ENCODE measurements at regions not wholly inside any gene's neighbourhood (a gene's known extent, or its start where the extent isn't known, plus 50 kb on each side); places are given as distances from the start of the nearest gene placed in this dataset.
"Not testable (repeated sequence)": the region's sequence is repeated elsewhere in the genome, so short reads cannot be mapped to it uniquely, and the experiment has no call there.

GRCh38 chr7:65222655-65223054, 151.0 kb upstream of the ZNF92 start:
- H3K36me3 ChIP-seq (ENCODE audit: control insufficient read depth, insufficient read depth, low read length, severe bottlenecking), result no peaks in the 10 kb centered on the region
- H3K4me1 ChIP-seq (ENCODE audit: control insufficient read depth, insufficient read depth, low read length), result no peaks in the 10 kb centered on the region
- no peak for DNase-seq (ENCODE audit: low read depth)
- no peaks in the 10 kb centered on the region for H3K27me3 ChIP-seq (replicated peaks; ENCODE audit: control insufficient read depth, insufficient read depth, low read length)
- no peaks in the 10 kb centered on the region for H3K9me3 ChIP-seq (ENCODE audit: control insufficient read depth, low read length)
- H3K4me3 ChIP-seq (ENCODE audit: low read length), result no peak overlapping the region
- no peak overlapping the region for H3K9ac ChIP-seq (ENCODE audit: low read length)

DNA sequence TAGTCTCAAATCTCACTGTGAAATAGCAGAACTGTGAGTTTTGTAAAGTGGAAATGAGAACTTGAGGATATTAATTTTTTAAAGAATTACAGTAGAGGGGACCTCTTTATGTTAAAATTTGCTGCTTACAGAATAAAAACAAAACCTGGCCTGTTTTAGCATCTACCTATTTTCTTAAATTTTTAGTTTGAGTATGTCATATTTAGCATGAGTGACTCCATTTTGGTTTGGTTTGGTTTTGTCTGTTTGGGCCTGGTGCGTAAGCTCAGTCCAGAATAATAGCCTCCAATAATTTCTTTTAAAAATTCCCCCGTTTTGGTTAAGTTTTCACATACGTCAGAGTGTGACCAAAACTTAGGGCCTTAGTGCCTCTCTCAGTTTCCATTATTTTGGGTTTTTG, 152.0 kb upstream of the ZNF92 start:
- no peak for DNase-seq (ENCODE audit: low read depth)
- Histone ChIP-seq H3K4me3 (ENCODE audit: low read length) (no peak overlapping the region), H3K9ac (ENCODE audit: low read length) (no peak overlapping the region), H3K36me3 (ENCODE audit: control insufficient read depth, insufficient read depth, low read length, severe bottlenecking) (no peaks in the 10 kb centered on the region), H3K4me1 (ENCODE audit: control insufficient read depth, insufficient read depth, low read length) (no peaks in the 10 kb centered on the region), H3K27me3 (replicated peaks; ENCODE audit: control insufficient read depth, insufficient read depth, low read length) (no peaks in the 10 kb centered on the region), H3K9me3 (ENCODE audit: control insufficient read depth, low read length) (no peaks in the 10 kb centered on the region)

- Histone ChIP-seq H3K36me3 (ENCODE audit: control insufficient read depth, insufficient read depth, low read length, severe bottlenecking) (no peaks in the 10 kb centered on the region), H3K27me3 (replicated peaks; ENCODE audit: control insufficient read depth, insufficient read depth, low read length) (no peaks in the 10 kb centered on the region), H3K4me3 (ENCODE audit: low read length) (no peak overlapping the region), H3K4me1 (ENCODE audit: control insufficient read depth, insufficient read depth, low read length) (no peaks in the 10 kb centered on the region), H3K9ac (ENCODE audit: low read length) (no peak overlapping the region), H3K9me3 (ENCODE audit: control insufficient read depth, low read length) (no peaks in the 10 kb centered on the region)
- no peak for DNase-seq (ENCODE audit: low read depth)
Measured at GRCh38 chr7:65219623-65220022, 154.0 kb upstream of the ZNF92 start.

DNA sequence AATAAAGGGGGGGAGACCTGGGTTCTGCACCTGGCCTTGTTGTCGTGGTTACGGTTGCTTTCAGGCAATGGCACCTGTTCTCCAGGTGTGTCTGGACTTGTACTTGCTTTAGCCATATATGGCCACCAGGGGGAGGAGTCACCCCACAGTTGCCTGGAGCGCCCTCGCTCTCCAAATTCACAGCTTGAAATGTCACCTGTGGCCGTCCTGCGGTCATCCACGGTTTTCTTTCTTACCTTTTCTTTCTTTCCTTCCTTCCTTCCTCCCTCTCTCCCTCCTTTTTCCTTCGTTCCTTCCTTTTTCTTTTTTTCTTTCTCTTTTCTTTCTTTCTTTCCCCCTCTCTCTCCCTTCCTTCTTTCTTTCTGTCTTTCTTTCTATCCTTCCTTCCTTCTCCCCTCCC, 157.2 kb upstream of the ZNF92 start:
- Histone ChIP-seq H3K36me3 (ENCODE audit: control insufficient read depth, insufficient read depth, low read length, severe bottlenecking) (no peaks in the 10 kb centered on the region), H3K4me1 (ENCODE audit: control insufficient read depth, insufficient read depth, low read length) (no peaks in the 10 kb centered on the region), H3K27me3 (replicated peaks; ENCODE audit: control insufficient read depth, insufficient read depth, low read length) (no peaks in the 10 kb centered on the region), H3K9ac (ENCODE audit: low read length) (no peak overlapping the region), H3K9me3 (ENCODE audit: control insufficient read depth, low read length) (no peaks in the 10 kb centered on the region), H3K4me3 (ENCODE audit: low read length) (no peak overlapping the region)
- DNase-seq (ENCODE audit: low read depth), result peak; percentile 54

DNA sequence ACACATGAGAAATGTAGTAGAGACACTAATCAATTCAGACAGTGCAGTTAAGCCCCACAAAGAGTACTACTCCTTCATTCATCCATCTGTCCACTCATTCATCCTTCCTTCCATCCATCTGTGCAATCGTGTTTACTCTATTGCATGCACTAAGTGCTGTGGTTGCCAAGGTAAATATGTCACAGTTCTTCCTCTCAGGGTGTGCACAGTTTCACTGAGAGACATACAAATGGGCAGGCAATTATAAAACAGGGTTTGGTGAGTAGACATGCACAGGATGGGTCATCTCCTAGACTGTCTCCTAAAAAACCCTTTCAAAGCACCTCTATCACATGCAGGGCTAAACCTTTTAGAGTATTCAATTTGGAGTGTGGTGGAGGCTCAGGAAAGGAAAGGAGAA, 160.4 kb upstream of the ZNF92 start:
- not testable (repeated sequence) for H3K9ac ChIP-seq (ENCODE audit: low read length); H3K27me3 ChIP-seq (replicated peaks; ENCODE audit: control insufficient read depth, insufficient read depth, low read length); H3K36me3 ChIP-seq (ENCODE audit: control insufficient read depth, insufficient read depth, low read length, severe bottlenecking)

GRCh38 chr7:65199221-65199620, 174.4 kb upstream of the ZNF92 start:
- H3K4me3 ChIP-seq (ENCODE audit: low read length); H3K9ac ChIP-seq (ENCODE audit: low read length); H3K4me1 ChIP-seq (ENCODE audit: control insufficient read depth, insufficient read depth, low read length); H3K36me3 ChIP-seq (ENCODE audit: control insufficient read depth, insufficient read depth, low read length, severe bottlenecking); H3K27me3 ChIP-seq (replicated peaks; ENCODE audit: control insufficient read depth, insufficient read depth, low read length); H3K9me3 ChIP-seq (ENCODE audit: control insufficient read depth, low read length); DNase-seq (ENCODE audit: low read depth): not testable (repeated sequence)

More for the DNA sequence above, 160.4 kb upstream of the ZNF92 start:
- not testable (repeated sequence) for H3K4me1 ChIP-seq (ENCODE audit: control insufficient read depth, insufficient read depth, low read length); H3K9me3 ChIP-seq (ENCODE audit: control insufficient read depth, low read length); DNase-seq (ENCODE audit: low read depth); H3K4me3 ChIP-seq (ENCODE audit: low read length)

DNA sequence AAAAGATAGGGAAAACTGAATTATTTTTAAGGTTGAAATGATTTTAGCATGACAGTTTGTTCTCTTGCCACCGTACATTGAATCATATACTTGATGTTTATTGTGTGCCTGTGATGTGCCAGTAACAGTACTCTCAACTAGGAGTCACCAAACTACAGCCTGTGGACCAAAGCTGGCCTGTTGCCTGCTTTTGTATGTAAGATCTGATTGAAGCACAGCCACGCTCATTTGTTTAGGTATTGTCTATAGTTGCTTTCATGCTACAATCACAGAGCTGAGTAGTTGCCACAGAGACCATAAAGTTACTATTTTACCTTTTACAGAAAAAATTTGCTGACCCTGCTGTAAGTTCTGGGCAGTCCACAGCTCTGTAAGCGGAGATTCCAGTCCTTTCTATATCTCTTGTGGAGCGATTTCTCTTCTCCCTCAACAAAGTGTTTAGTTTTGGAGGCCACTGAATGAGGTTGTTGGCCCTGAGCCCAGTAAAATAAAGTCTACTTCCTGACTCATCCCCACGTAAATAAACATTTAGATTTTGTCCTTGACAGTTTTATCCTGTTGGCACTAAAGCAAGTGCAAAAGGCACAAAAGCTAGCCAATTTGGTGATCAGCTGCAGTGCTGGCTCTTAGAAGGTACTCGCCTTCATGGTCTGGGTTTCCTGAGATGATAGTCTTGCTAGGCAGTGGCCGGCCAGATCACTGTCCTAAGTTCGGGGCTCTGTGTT, 180.2 kb upstream of the ZNF92 start:
- not testable (repeated sequence) for H3K4me3 ChIP-seq (ENCODE audit: low read length); H3K4me1 ChIP-seq (ENCODE audit: control insufficient read depth, insufficient read depth, low read length); H3K36me3 ChIP-seq (ENCODE audit: control insufficient read depth, insufficient read depth, low read length, severe bottlenecking); DNase-seq (ENCODE audit: low read depth); H3K9me3 ChIP-seq (ENCODE audit: control insufficient read depth, low read length); H3K9ac ChIP-seq (ENCODE audit: low read length); H3K27me3 ChIP-seq (replicated peaks; ENCODE audit: control insufficient read depth, insufficient read depth, low read length)

DNA sequence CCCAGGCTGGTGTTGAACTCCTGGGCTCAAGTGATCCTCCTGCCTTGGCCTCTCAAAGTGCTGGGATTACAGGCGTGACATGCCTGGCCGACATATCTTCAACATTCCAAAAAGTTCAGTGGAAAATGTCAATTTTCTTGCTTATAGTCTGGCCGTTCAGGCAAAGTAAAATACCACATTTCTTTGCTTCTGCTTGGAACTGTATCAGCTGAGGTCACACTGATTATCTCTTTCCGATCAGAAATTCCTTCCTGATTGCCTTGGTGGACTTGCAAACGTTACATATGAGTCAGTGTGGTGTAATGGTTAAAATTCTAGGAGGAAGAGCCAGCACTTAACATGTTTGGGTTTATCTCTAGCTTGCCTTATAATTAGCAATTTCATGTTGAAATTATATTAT, 170.6 kb upstream of the ERV3-1 start:
- H3K9me3 ChIP-seq (ENCODE audit: control insufficient read depth, low read length); H3K36me3 ChIP-seq (ENCODE audit: control insufficient read depth, insufficient read depth, low read length, severe bottlenecking); DNase-seq (ENCODE audit: low read depth): not testable (repeated sequence)

GRCh38 chr7:65150105-65150504, 143.6 kb upstream of the ERV3-1 start:
- DNase-seq (ENCODE audit: low read depth); H3K9ac ChIP-seq (ENCODE audit: low read length); H3K4me1 ChIP-seq (ENCODE audit: control insufficient read depth, insufficient read depth, low read length); H3K4me3 ChIP-seq (ENCODE audit: low read length); H3K36me3 ChIP-seq (ENCODE audit: control insufficient read depth, insufficient read depth, low read length, severe bottlenecking); H3K9me3 ChIP-seq (ENCODE audit: control insufficient read depth, low read length); H3K27me3 ChIP-seq (replicated peaks; ENCODE audit: control insufficient read depth, insufficient read depth, low read length): not testable (repeated sequence)

More for the DNA sequence above, 170.6 kb upstream of the ERV3-1 start:
- H3K27me3 ChIP-seq (replicated peaks; ENCODE audit: control insufficient read depth, insufficient read depth, low read length); H3K4me1 ChIP-seq (ENCODE audit: control insufficient read depth, insufficient read depth, low read length); H3K9ac ChIP-seq (ENCODE audit: low read length); H3K4me3 ChIP-seq (ENCODE audit: low read length): not testable (repeated sequence)

DNA sequence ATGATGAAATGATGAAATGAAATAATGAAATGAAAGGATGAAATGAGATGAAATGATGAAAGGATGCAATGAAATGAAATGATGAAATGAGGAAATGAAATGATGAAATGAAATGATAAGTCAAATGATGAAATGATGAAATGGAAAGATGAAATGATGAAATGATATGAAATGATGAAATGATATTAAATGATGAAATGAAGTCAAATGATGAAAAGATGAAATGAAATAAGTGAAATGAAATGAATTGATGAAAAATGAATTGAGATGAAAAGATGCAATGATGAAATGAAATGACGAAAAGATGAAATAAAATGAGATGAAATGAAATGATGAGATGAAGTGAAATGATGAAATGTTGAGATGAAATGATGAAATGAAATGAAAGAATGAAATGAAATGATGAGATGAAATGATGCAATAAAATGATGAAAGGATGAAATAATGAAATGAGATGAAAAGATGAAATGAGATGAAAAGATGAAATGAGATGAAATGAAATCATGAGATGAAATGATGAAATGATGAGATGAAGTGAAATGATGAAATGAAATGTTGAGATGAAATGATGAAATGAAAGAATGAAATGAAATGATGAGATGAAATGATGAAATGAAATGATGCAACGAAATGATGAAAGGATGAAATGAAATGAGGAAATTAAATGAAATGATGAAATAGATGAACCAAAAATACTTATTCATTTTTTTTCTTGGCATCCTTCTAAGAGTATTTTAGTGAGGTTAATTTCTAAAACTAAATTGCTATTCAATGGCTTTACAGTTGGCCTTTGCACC, 139.8 kb upstream of the ERV3-1 start:
- H3K9ac ChIP-seq (ENCODE audit: low read length); DNase-seq (ENCODE audit: low read depth); H3K9me3 ChIP-seq (ENCODE audit: control insufficient read depth, low read length); H3K36me3 ChIP-seq (ENCODE audit: control insufficient read depth, insufficient read depth, low read length, severe bottlenecking); H3K27me3 ChIP-seq (replicated peaks; ENCODE audit: control insufficient read depth, insufficient read depth, low read length); H3K4me3 ChIP-seq (ENCODE audit: low read length); H3K4me1 ChIP-seq (ENCODE audit: control insufficient read depth, insufficient read depth, low read length): not testable (repeated sequence)

- not testable (repeated sequence) for DNase-seq (ENCODE audit: low read depth); H3K27me3 ChIP-seq (replicated peaks; ENCODE audit: control insufficient read depth, insufficient read depth, low read length); H3K9me3 ChIP-seq (ENCODE audit: control insufficient read depth, low read length); H3K4me1 ChIP-seq (ENCODE audit: control insufficient read depth, insufficient read depth, low read length); H3K4me3 ChIP-seq (ENCODE audit: low read length); H3K36me3 ChIP-seq (ENCODE audit: control insufficient read depth, insufficient read depth, low read length, severe bottlenecking); H3K9ac ChIP-seq (ENCODE audit: low read length)
Measured at GRCh38 chr7:65145710-65146109, 139.2 kb upstream of the ERV3-1 start.

All from adipocyte (in vitro differentiated cells).